Right lobe of liver (tissue), 6 donors: ENCODE measurements at regions not wholly inside any gene's neighbourhood (a gene's known extent, or its start where the extent isn't known, plus 50 kb on each side); places are given as distances from the start of the nearest gene placed in this dataset.

Source experiments
- ATAC-seq, 4 donors: fragments of 200-7000 bp; cut with Tn5 transposase; one replicate each; pipeline ENCODE4 v1.9.1; 2020; ENCODE audit warnings: mild to moderate bottlenecking in 4 of 4, moderate library complexity in 4 of 4
- DNase-seq, 3 donors: peaks; one replicate each; pipeline ENCODE4 v3.0.0-alpha.2; 2020
- H3K27ac ChIP-seq, 3 donors: fragments of 200-600 bp; one replicate each; pipeline ENCODE4 v1.8.0; 2022
- H3K27me3 ChIP-seq, 2 donors: fragments of 200-600 bp; one replicate each; pipeline ENCODE4 v1.8.0; 2022
- H3K36me3 ChIP-seq, 4 donors: fragments of 200-600 bp; sonication (generic) in 1 of 4; one replicate each; pipeline versions ENCODE4 v1.5.1 to v1.8.0; 2017 to 2022; ENCODE audit warnings: control low read depth in 1 of 4
- H3K4me1 ChIP-seq, 4 donors: fragments of 200-600 bp; sonication (generic) in 1 of 4; one replicate each; pipeline versions ENCODE4 v1.5.1 to v1.8.0; 2017 to 2022; ENCODE audit warnings: control low read depth in 1 of 4
- H3K4me3 ChIP-seq, 3 donors: fragments of 200-600 bp; one replicate each; pipeline ENCODE4 v1.8.0; 2022
- H3K9me3 ChIP-seq, 4 donors: fragments of 200-600 bp; sonication (generic) in 1 of 4; one replicate each; pipeline versions ENCODE4 v1.5.1 to v1.8.0; 2017 to 2022; ENCODE audit warnings: control low read depth in 1 of 4
- CTCF ChIP-seq, 4 donors: fragments of 200-600 bp in 3 of 4; fragments of 450-650 bp in 1 of 4; IDR thresholded peaks; one replicate each; pipeline versions ENCODE4 v1.5.1 to v1.8.0; 2016 to 2022; ENCODE audit warnings: antibody characterized with exemption in 4 of 4, mild to moderate bottlenecking in 2 of 4
- POLR2A ChIP-seq: fragments of 450-650 bp; IDR thresholded peaks from one replicate; pipeline ENCODE4 v1.6.1; 2017; ENCODE audit warnings: antibody characterized with exemption, mild to moderate bottlenecking
- WGBS: methylation state at CpG from one replicate; pipeline ENCODE4 v1.1.6; 2018; ENCODE audit warnings: low coverage, low lambda C conversion rate; ENCODE audit not compliant: insufficient coverage; ENCODE audit errors: missing lambda C conversion rate; 5-methylcytosine and 5-hydroxymethylcytosine counted together
- intact Hi-C, 2 donors: fragments of 100-400 bp; cut with DNase I; formaldehyde crosslinking; loops; one replicate each; pipeline versions ENCODE4 v1.11.2 to v1.14.1; 2022
- donor health status: DM: no; HTN: yes; CAD: no.
- donor health status: DM: no; HTN: no; CAD: no.
- donor health status: DM: no; HTN: no; CAD: no.
- donor health status: DM: no; HTN: yes; CAD: no.
- donor health status: DM: no; HTN: yes; CAD: no.

GRCh38 chr6:149259753-149260152, 57.8 kb upstream of the TAB2 start:
- Histone ChIP-seq H3K27ac (no peak overlapping the region), H3K4me1 (no peaks in the 10 kb centered on the region), H3K9me3 (no peaks in the 10 kb centered on the region), H3K4me3 (no peak overlapping the region), H3K27me3 (no peaks in the 10 kb centered on the region), H3K36me3 (no peaks in the 10 kb centered on the region)
- 63% methylated on average over 2 of the region's 2 CpGs for WGBS
- intact Hi-C loops, result no loop called here
- peak; percentile 58 to 86 (median 79) for ATAC-seq
- no peak for DNase-seq
- TF ChIP-seq CTCF (IDR thresholded peaks at IDR 0.05), result no peak
- no peak for TF ChIP-seq POLR2A

GRCh38 chr6:149260214-149260874, 57.2 kb upstream of the TAB2 start:
- H3K27me3 ChIP-seq, result no peaks in the 10 kb centered on the region
- no peak overlapping the region for H3K27ac ChIP-seq
- no peak overlapping the region for H3K4me3 ChIP-seq
- no peaks in the 10 kb centered on the region for H3K9me3 ChIP-seq
- intact Hi-C loops, result no loop called here
- no peak for TF ChIP-seq POLR2A
- no peak for TF ChIP-seq CTCF (IDR thresholded peaks at IDR 0.05)
- DNase-seq (no peak), ATAC-seq (no peak)
- 92% methylated on average over 15 of the region's 20 CpGs for WGBS
- no peaks in the 10 kb centered on the region for H3K4me1 ChIP-seq
- H3K36me3 ChIP-seq, result no peaks in the 10 kb centered on the region

- TF ChIP-seq CTCF (IDR thresholded peaks at IDR 0.05), result no peak
- TF ChIP-seq POLR2A, result no peak
- no peaks in the 10 kb centered on the region for H3K36me3 ChIP-seq
- WGBS, result 66% methylated on average over 4 of the region's 4 CpGs
- H3K4me1 ChIP-seq, result no peaks in the 10 kb centered on the region
- H3K27me3 ChIP-seq, result no peaks in the 10 kb centered on the region
- ATAC-seq (no peak), DNase-seq (no peak)
- no peaks in the 10 kb centered on the region for H3K9me3 ChIP-seq
- no peak overlapping the region for H3K4me3 ChIP-seq
- no peak overlapping the region for H3K27ac ChIP-seq
- intact Hi-C loops, result no loop called here
Measured at GRCh38 chr6:149261364-149262040, 56.0 kb upstream of the TAB2 start.

- Histone ChIP-seq H3K9me3 (no peaks in the 10 kb centered on the region), H3K27me3 (no peaks in the 10 kb centered on the region), H3K36me3 (no peaks in the 10 kb centered on the region), H3K4me1 (no peaks in the 10 kb centered on the region), H3K27ac (no peak overlapping the region), H3K4me3 (no peak overlapping the region)
- WGBS, result 92% methylated on average over 2 of the region's 2 CpGs
- intact Hi-C loops, result no loop called here
- TF ChIP-seq POLR2A (no peak), CTCF (IDR thresholded peaks at IDR 0.05) (no peak)
- DNase-seq (no peak), ATAC-seq (no peak)
Measured at GRCh38 chr6:149263321-149263720, 54.2 kb upstream of the TAB2 start.
